Testis (tissue), 2 donors: ENCODE measurements at regions not wholly inside any gene's neighbourhood (a gene's known extent, or its start where the extent isn't known, plus 50 kb on each side); places are given as distances from the start of the nearest gene placed in this dataset.

Source experiments
- POLR2A ChIP-seq: fragments of 450-650 bp; IDR thresholded peaks from one replicate; pipeline ENCODE4 v1.6.1; 2017; ENCODE audit warnings: antibody characterized with exemption, mild to moderate bottlenecking, moderate library complexity
- TF ChIP-seq, protein P1 (sequence below), 3 experiments: fragments of 450-650 bp in 2 of 3; fragments of 200-600 bp in 1 of 3; sonication (generic) in 1 of 3; IDR thresholded peaks; one replicate each; pipeline ENCODE4 v1.5.1; 2016 to 2019; ENCODE audit warnings: antibody characterized with exemption in 3 of 3, mild to moderate bottlenecking in 2 of 3, moderate library complexity in 1 of 3

DNA sequence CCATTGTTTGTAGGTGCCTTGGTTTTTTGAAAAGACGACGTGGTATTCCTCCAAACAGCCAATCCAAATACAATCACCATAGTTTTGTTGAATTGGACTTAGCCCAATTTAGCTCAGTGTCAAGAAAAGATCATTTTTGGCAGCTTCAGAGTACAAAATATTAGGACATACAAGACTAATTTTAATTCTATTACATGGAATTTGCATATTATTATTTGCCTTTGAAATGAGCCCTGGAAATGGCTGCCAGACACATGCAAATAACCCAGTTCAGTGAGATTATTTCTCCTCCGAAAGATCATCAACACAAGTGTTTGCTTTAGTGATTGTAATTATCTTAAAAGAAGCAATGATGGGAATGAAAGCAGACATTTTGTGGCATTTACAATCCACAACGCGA lies 89.3 kb downstream of the PLK2 start:
- TF ChIP-seq, protein P1, sequence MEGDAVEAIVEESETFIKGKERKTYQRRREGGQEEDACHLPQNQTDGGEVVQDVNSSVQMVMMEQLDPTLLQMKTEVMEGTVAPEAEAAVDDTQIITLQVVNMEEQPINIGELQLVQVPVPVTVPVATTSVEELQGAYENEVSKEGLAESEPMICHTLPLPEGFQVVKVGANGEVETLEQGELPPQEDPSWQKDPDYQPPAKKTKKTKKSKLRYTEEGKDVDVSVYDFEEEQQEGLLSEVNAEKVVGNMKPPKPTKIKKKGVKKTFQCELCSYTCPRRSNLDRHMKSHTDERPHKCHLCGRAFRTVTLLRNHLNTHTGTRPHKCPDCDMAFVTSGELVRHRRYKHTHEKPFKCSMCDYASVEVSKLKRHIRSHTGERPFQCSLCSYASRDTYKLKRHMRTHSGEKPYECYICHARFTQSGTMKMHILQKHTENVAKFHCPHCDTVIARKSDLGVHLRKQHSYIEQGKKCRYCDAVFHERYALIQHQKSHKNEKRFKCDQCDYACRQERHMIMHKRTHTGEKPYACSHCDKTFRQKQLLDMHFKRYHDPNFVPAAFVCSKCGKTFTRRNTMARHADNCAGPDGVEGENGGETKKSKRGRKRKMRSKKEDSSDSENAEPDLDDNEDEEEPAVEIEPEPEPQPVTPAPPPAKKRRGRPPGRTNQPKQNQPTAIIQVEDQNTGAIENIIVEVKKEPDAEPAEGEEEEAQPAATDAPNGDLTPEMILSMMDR (IDR thresholded peaks at IDR 0.05): no peak
- TF ChIP-seq POLR2A: no peak
